ENCODE measurements at regions not wholly inside any gene's neighbourhood (a gene's known extent, or its start where the extent isn't known, plus 50 kb on each side); places are given as distances from the start of the nearest gene placed in this dataset.

DNA sequence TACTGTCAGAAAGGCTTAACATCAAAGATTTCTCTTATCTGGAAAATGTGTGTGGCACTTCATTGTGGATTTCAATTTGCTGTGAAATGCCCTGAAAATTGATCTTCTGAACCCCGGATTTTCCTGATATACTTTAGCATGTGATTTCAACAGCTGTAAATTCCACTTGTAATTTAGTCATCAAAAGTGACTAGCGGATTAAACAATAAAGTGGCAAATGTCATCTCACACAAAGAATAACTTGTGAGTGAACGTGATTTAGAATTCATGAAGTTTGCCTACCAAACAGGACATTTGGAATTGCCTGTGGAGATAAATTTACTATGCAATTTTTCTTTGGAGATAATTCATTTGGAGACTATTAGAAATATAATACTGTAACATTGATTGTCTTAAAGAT lies 601.6 kb downstream of the COL12A1 start:
- no peak for TF ChIP-seq CTCF (IDR thresholded peaks at IDR 0.05)
- no peak for TF ChIP-seq EZH2 (IDR thresholded peaks at IDR 0.05; ENCODE audit: borderline replicate concordance, insufficient read depth, low read depth, low read length, poor library complexity, severe bottlenecking)
